ENCODE measurements at regions not wholly inside any gene's neighbourhood (a gene's known extent, or its start where the extent isn't known, plus 50 kb on each side); places are given as distances from the start of the nearest gene placed in this dataset.
"Not testable (repeated sequence)": the region's sequence is repeated elsewhere in the genome, so short reads cannot be mapped to it uniquely, and the experiment has no call there.

- TF ChIP-seq YY1 (IDR thresholded peaks at IDR 0.05; ENCODE audit: extremely low read depth, insufficient replicate concordance, low read depth, low read length); CTCF (IDR thresholded peaks at IDR 0.05 in 2 of 3, conservative IDR thresholded peaks at IDR 0.05 in 1 of 3; ENCODE audit: borderline replicate concordance in 1 of 3, insufficient read depth in 1 of 3, low read depth in 2 of 3, low read length in 2 of 3); POLR2A (IDR thresholded peaks at IDR 0.05; ENCODE audit: borderline replicate concordance, extremely low read depth, insufficient read depth, insufficient read length): not testable (repeated sequence)
Measured at GRCh38 chr3:20615982-20616381, 430.0 kb upstream of the SGO1 start.

Measured in HCT116 (cell line).